GM04504 (cell line): ENCODE measurements at regions not wholly inside any gene's neighbourhood (a gene's known extent, or its start where the extent isn't known, plus 50 kb on each side); places are given as distances from the start of the nearest gene placed in this dataset.

Experiments used
- DNase-seq: peaks from one replicate; pipeline ENCODE4 v3.0.0-alpha.2; 2012; ENCODE audit warnings: low read depth

DNA sequence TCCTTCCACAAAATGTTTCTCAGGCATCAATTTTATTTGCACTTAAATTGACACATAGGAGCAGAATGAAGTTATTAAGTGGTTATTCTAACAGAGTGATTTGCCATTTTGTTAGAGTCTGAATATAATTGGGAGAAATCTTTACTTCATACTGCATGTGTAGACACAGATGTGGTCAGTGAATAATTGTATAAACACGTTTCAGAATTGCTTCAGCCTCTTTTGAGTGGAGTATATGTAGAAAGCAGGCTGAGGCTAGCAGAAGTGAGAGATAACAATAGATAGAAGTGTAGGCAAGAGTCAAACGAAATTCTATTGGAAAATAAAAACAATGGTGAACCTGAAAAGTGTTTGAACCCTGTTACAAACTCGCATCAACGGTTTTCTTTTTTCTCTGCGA lies 270.7 kb downstream of the TMEM167A start:
- DNase-seq = no peak

DNA sequence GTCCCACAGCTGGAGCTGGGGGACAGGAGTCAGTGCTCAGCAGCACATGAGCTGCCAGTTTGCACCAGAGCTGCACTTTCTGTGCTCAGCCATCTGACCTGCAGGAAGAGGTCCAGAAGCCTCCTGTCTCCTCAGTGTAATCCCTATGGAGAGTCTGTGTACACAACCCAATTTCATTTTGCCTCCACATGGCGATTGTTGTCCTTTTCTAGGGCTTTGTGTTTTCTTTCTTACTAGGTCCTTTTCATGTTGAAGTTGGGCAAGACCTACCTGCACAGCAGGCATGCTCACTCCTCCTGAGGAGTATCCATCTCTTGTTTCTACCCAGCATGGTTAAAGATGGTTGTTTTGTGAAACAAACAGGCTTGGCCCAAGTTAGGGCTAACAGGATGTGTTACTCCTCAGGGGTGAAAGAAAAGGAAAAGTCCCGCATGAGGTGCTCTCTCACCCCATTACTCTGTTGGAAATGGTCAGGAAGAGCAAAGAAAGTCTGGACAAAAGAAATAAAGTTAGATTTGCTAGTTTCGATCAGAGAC lies 273.0 kb downstream of the TMEM167A start:
- no peak for DNase-seq

DNA sequence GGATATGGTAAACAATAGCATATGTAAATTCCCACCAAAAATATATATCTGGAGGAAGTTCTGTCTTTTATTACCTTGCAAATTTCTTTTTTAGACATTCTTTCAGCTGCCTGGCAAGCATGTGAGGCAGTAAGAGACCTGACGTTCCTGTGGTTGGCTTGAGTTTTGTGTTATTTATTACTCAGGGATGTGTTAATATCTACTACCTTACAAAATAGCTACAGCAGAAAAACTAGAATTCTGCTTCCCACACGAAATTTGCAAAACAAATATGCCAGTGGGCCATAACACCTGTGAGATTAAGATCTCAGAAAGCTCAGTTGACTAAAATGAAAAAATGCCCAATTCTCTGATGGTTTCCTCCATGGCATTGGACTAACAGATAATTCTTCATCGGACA lies 274.2 kb downstream of the TMEM167A start:
- no peak for DNase-seq

DNA sequence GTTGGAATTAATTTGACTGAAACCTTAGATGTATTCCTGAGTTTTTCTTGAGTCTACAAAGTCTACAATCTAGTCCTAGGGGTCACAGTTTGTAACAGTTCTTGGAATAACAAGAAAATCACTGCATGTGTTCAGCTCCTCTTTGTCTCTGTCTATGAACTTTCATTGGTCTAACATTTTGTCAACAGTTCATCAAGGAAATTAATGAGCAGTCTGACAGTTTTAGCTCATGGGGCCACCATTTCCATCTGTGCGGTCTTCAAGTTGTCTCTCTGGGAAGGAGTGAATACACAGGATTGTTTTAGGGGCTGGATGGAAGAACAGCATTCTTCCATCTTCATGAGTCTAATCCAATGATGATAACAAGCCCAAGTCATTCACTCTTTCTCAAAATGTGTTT lies 276.4 kb downstream of the TMEM167A start:
- no peak for DNase-seq

DNA sequence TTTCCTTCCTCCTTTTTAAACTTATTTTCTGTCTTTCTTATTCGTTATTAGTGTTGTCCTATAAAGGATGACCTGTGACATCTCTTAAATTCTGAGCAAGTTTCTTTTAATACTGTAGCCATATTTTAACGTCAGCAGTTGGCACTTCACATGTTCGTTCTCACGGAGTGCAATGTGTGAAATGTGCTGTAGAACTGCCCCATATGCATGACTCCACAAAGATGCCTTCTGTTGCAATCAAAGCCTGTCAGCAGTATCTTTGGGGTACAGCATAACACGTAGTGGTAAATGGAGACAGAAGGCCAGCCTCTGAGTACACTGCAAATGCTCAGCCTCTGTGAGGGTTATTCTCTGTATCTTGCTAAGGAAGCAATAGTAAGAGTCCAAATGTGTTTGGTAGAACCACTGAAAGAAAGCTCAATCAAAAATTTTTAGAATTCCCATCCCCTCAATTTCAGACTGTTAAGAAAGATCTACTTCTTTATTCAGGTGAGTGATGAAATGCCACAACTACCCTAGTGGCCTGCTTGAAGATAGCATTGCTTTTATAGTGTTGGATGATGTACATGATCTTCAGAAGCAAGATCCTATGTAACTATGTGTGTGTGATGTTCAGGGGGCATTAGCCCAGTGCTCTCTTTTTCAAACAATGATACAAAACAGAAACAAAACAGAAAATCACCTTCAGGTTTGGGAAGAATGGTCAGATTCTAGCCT lies 277.7 kb downstream of the TMEM167A start:
- no peak for DNase-seq

- no peak for DNase-seq
Observed at GRCh38 chr5:82798676-82799075, 278.5 kb downstream of the TMEM167A start.

DNA sequence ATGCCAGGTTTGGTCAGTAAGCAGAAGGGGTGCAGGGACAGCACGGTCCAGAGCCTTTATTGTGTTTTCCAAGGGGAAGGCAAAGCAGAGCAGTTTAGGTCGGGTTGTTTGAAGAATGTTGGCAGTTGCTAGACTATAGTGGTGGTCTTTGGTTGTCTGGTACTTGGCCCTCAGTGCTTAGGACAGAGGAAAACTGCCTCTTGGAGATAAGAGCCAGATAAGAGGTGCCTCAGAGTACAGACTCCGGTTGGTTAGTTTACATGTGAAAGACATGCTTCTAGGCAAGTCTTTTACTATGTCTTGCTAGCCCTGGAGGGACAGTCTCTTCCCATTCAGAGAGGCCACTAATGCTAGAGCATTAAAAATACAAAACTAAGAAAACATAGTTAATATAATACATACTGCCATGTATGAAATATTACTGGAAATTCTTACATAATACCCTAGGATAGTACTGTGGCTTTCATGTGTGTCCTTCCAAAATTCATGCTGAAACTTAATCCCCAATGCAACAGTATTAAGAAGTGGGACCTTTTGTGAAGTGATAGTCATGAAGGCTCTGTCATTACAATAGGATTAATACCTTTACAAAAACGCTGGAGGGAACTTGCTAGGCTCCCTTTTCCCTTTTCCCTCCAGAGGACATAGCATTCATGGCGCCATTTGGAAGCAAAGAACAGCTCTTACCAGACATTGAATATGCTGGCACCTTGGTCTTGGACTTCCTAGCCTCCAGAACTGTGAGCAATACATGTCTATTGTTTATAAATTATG lies 280.4 kb downstream of the TMEM167A start:
- DNase-seq = no peak

DNA sequence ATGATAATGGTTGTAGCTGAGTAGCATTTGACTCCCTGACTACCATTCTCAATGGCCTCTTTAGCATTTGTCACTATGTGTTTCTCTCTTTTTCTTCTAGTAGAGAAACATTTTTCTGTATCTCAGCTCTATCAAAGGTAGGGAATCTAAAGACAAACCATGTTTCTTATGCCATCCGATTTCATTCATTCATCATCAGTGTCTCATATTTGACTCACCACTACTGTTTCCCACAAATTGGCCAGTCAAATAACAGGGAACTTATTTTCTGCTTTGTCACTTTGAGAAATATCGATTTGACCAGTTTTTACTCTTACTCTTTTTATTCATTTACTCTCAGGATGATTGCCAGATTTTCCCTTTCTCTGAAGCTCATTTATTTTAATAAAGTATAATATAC lies 282.3 kb downstream of the TMEM167A start:
- DNase-seq = no peak

DNA sequence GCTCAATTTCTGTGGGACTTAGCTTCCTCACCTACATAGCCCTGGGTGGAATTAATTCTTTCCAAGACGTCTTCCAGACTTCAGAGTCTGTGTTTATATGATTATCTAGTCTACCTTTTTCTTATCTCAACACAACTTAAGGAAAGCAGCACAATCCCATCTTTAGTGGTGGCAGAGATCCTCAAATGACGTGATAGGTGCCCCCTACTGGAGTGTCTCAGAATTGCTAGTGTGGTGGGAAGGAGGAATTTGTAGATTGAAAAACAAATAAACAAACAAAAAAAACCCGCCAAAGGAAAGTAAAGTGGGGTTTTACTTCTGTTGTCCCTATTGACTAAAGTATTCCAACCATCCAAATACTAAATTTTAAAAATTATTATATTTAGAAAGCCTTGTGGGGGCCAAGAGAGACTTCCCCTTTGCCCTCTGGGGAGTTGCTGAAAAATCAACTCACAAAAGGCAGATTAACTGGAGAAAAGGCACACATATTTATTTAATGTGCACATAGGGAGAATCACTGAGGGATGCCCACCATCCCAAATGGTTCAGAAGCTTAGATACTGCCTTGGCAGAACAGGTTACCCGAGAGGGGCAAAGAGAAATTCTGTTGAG lies 283.3 kb downstream of the TMEM167A start:
- peak; percentile 7 for DNase-seq

DNA sequence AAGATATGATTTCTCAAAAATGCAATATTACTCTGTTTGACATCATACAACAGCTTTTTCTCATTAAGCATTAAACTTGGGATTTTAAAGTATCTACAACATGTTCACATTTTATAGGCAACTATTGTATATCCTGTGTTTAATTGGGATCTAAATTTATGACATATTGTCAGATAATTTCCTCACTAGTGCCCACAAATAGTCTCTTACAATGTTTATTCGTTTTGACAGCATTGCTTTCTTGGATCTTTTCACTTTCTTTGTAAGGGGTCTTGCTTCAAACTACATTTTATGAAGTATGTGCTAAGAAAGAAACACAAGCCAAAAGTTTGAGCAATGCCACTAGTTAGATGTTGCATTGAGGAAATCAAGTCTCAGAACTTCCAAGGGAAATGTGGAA lies 285.1 kb downstream of the TMEM167A start:
- DNase-seq = no peak

GRCh38 chr5:82789095-82789494 lies 288.1 kb downstream of the TMEM167A start:
- no peak for DNase-seq

GRCh38 chr5:82786748-82787147 lies 290.4 kb downstream of the TMEM167A start:
- DNase-seq = no peak

GRCh38 chr5:82785882-82786509 lies 291.2 kb downstream of the TMEM167A start:
- no peak for DNase-seq

DNA sequence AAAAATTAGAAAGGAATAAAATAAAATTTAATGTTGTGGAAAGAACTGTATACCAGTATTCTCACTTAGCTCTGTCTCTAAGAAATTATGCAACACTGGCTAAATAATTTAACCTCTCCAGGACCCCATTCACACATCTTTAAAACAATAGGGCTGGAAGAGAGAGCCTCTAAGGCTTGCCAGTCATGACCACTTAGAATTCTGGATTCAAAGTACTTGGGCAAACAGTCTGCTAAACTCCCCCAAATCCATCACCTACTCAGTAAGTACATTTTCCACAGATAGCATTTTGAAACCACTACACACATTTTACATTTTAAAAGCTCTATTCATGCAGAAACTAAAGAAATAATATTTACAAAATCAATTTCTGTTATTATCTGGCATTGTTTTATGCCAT lies 291.7 kb downstream of the TMEM167A start:
- DNase-seq = no peak

- no peak for DNase-seq
Observed at GRCh38 chr5:82784521-82784920, 292.7 kb downstream of the TMEM167A start.

- DNase-seq = no peak
Observed at GRCh38 chr5:82777106-82777505, 300.1 kb downstream of the TMEM167A start.

- no peak for DNase-seq
Observed at GRCh38 chr5:82772281-82772680, 304.9 kb downstream of the TMEM167A start.

GRCh38 chr5:82766206-82766605 lies 311.0 kb downstream of the TMEM167A start:
- no peak for DNase-seq

DNA sequence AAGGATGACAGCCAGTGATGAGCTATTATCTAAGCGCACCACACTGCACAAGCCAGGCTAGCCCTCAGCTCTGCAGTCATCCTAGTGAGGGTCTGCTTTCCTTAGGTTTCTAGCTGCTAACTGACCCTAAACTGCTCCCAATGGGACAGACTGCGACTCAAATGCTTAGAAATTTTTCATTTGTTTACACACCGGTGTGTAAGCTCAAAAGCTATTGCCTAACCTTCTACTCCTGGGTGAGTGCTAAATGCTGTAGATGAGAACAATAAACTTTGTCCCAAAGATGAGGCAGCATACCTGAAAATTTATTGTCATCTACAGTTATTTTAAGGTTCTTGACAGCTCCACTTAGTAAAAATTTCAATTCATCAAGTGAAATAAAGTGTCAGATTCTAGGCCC lies 311.4 kb downstream of the TMEM167A start:
- DNase-seq = no peak

DNA sequence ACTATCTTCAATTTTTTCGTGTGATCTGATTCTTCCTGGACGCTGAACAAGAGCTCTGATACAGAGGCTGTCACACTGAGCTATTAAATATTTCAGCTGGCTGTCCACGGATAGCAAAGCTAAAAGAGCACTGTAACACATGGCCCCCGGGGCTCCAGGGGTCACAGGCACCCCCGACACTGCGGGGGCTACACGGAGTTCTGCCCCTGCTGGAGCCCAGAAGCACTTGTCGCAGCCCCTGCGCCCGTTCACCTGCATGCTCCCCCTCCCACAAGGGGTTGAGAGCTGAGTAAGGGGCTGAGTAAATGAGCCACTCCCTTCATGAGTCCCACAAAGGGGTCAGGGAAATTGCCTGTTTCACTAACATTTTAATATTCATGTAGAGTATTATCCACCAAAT lies 316.3 kb downstream of the TMEM167A start:
- no peak for DNase-seq

- DNase-seq = no peak
Observed at GRCh38 chr5:82758881-82759280, 318.3 kb downstream of the TMEM167A start.

DNA sequence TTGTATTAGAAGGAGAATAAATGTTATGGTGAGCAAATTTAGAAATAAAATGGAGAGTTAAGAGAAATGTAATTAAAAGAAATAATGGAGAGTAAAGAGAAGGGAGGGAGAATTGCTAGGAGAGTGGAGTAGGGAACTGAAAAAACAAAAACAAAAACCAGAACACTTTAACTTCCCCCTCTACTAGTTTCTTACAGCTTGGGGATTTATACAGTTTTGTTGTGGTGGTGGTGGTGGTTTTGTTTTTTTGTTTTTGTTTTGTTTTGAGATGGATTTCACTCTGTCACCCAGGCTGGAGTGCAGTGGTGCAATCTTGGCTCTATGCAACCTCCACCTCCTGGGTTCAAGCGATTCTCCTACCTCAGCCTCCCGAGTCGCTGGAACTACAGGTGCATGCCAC lies 322.4 kb downstream of the TMEM167A start:
- DNase-seq = no peak
